Esophagus squamous epithelium (tissue), 4 donors: ENCODE measurements at regions not wholly inside any gene's neighbourhood (a gene's known extent, or its start where the extent isn't known, plus 50 kb on each side); places are given as distances from the start of the nearest gene placed in this dataset.
A peak's percentile ranks its signal among the peaks of the same experiment; 100 is the strongest.

ENCODE experiments used
- CTCF ChIP-seq, 6 experiments: fragments of 450-650 bp in 4 of 6; fragments of 200-600 bp in 2 of 6; sonication (generic) in 2 of 6; IDR thresholded peaks; one replicate each; pipeline ENCODE4 v1.5.1; 2016 to 2019; ENCODE audit warnings: antibody characterized with exemption in 6 of 6, mild to moderate bottlenecking in 4 of 6, moderate library complexity in 4 of 6
- POLR2A ChIP-seq, 4 donors: fragments of 450-650 bp; IDR thresholded peaks; one replicate each; pipeline ENCODE4 v1.6.1; 2017; ENCODE audit warnings: antibody characterized with exemption in 4 of 4, mild to moderate bottlenecking in 4 of 4, moderate library complexity in 3 of 4

GRCh38 chr5:53170746-53171349 is 61.3 kb upstream of the MOCS2 start:
- peak in 5 of 6 experiments; percentile 24 to 68 (median 52) for TF ChIP-seq CTCF (IDR thresholded peaks at IDR 0.05)
- no peak for TF ChIP-seq POLR2A (IDR thresholded peaks at IDR 0.05)
